ENCODE measurements at regions not wholly inside any gene's neighbourhood (a gene's known extent, or its start where the extent isn't known, plus 50 kb on each side); places are given as distances from the start of the nearest gene placed in this dataset.

- Mint-ChIP-seq H3K9me3 (no peaks in the 10 kb centered on the region; the same call in 1 of the 2 replicates), H3K36me3 (ENCODE audit: low read depth) (no peaks in the 10 kb centered on the region), H3K4me3 (no peak overlapping the region), H3K27ac (no peak overlapping the region), H3K4me1 (ENCODE audit: low read depth) (no peaks in the 10 kb centered on the region), H3K27me3 (ENCODE audit: insufficient read depth) (no peaks in the 10 kb centered on the region)
- no peak for TF ChIP-seq CTCF (IDR thresholded peaks at IDR 0.05)
- no peak for DNase-seq
Measured at GRCh38 chr1:63268876-63269275, 53.5 kb upstream of the FOXD3 start.

- no peaks in the 10 kb centered on the region; the same call in 1 of the 2 replicates for H3K9me3 Mint-ChIP-seq
- H3K27ac Mint-ChIP-seq, result no peak overlapping the region
- H3K27me3 Mint-ChIP-seq (ENCODE audit: insufficient read depth), result no peaks in the 10 kb centered on the region
- no peak for DNase-seq
- no peaks in the 10 kb centered on the region for H3K36me3 Mint-ChIP-seq (ENCODE audit: low read depth)
- H3K4me1 Mint-ChIP-seq (ENCODE audit: low read depth), result no peaks in the 10 kb centered on the region
- H3K4me3 Mint-ChIP-seq, result no peak overlapping the region
- TF ChIP-seq CTCF (IDR thresholded peaks at IDR 0.05), result no peak
Measured at GRCh38 chr1:63269571-63269970, 52.8 kb upstream of the FOXD3 start.

Measured in HFFc6 (cell line).